ENCODE measurements at regions not wholly inside any gene's neighbourhood (a gene's known extent, or its start where the extent isn't known, plus 50 kb on each side); places are given as distances from the start of the nearest gene placed in this dataset.
"Not testable (repeated sequence)": the region's sequence is repeated elsewhere in the genome, so short reads cannot be mapped to it uniquely, and the experiment has no call there.

DNA sequence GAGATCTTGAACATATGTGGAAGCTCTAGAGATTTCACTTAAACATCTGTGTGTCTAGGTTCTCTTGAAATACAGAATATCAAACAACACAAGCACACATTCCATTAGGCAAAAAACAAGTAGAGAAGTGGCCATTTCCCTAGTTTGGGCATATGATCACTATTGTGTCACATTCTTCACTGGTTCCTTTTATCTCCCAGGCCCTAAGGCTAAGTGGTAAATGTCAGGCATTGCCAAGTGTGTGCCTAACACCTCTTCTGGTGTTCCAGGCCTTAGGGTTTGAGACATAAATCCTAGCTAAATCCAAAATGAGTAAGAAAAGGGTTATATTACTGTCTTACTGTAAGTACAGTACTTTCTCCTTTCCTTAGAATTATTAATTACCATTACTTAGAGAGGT is 880.1 kb downstream of the PDCD6IP start:
- H3K4me2 ChIP-seq (ENCODE audit: low read length, poor library complexity, severe bottlenecking): no peak overlapping the region
- no peak overlapping the region for H3K27ac ChIP-seq (ENCODE audit: low read length, poor library complexity, severe bottlenecking)
- H2BK120ac ChIP-seq (ENCODE audit: low read depth, low read length): no peak overlapping the region
- peaks cover 3% of the 10 kb centered on the region for H3K4me1 ChIP-seq (ENCODE audit: control insufficient read depth, insufficient read depth, low read depth, low read length)
- no peak overlapping the region for H3K9ac ChIP-seq (ENCODE audit: low read length)
- no peak overlapping the region for H2AFZ ChIP-seq (ENCODE audit: low read depth, low read length)
- H3K79me1 ChIP-seq (replicated peaks; ENCODE audit: low read length, poor library complexity, severe bottlenecking): no peaks in the 10 kb centered on the region
- no peak overlapping the region for H3K4ac ChIP-seq (ENCODE audit: low read depth in 1 of 2, low read length in 2 of 2)
- no peak overlapping the region for H3K14ac ChIP-seq (ENCODE audit: low read length in 2 of 2)
- no peak for DNase-seq
- no peak overlapping the region for H3K4me3 ChIP-seq (ENCODE audit: insufficient read depth in 1 of 2, low read depth in 1 of 2, low read length in 2 of 2)
- no peaks in the 10 kb centered on the region for H3K27me3 ChIP-seq (ENCODE audit: control insufficient read depth in 1 of 2, insufficient read depth in 1 of 2, low read length in 2 of 2)
- no peak overlapping the region for H3K23ac ChIP-seq (ENCODE audit: low read length in 2 of 2)
- H3K18ac ChIP-seq (ENCODE audit: low read depth in 1 of 2, low read length in 2 of 2): no peak overlapping the region
- H2BK12ac ChIP-seq (ENCODE audit: low read length in 2 of 2): no peak overlapping the region
- no peak overlapping the region for H4K8ac ChIP-seq (ENCODE audit: low read length)
- no peak overlapping the region for H2AK5ac ChIP-seq (ENCODE audit: low read length, severe bottlenecking)
- no peak overlapping the region for H2BK15ac ChIP-seq (ENCODE audit: low read depth, poor library complexity, severe bottlenecking)
- no peak overlapping the region for H4K91ac ChIP-seq (ENCODE audit: low read length)
- no peaks in the 10 kb centered on the region for H3K9me3 ChIP-seq (ENCODE audit: control insufficient read depth, low read length)
- H2BK5ac ChIP-seq (ENCODE audit: low read depth, low read length, poor library complexity, severe bottlenecking): no peak overlapping the region
- H3K36me3 ChIP-seq (ENCODE audit: control insufficient read depth in 1 of 2, insufficient read depth in 2 of 2, low read depth in 1 of 2, low read length in 2 of 2): no peaks in the 10 kb centered on the region

DNA sequence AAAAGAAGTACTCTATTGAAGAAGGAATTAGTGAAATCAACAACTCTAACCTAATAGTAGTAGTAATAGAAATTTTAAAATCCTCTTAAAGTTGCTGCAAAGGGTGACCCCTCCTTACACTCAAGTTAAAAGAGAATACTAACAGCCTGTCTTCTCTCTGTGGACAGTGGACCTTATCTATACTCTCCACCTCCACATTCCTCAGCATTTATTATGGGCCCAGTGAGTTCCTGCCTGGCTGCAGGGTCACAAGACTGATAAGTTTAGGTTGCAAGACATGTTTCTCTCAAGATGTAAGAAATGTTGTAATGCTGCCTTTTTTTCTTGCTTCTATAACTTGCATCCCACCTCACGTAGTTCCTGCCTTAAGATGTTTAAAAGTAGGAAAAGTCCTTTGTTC is 880.6 kb downstream of the PDCD6IP start:
- H3K79me1 ChIP-seq (replicated peaks; ENCODE audit: low read length, poor library complexity, severe bottlenecking); DNase-seq; H3K9me3 ChIP-seq (ENCODE audit: control insufficient read depth, low read length); H4K8ac ChIP-seq (ENCODE audit: low read length); H3K14ac ChIP-seq (ENCODE audit: low read length in 2 of 2); H3K4me1 ChIP-seq (ENCODE audit: control insufficient read depth, insufficient read depth, low read depth, low read length); H3K27me3 ChIP-seq (ENCODE audit: control insufficient read depth in 1 of 2, insufficient read depth in 1 of 2, low read length in 2 of 2); H2BK5ac ChIP-seq (ENCODE audit: low read depth, low read length, poor library complexity, severe bottlenecking); H2AFZ ChIP-seq (ENCODE audit: low read depth, low read length); H2AK5ac ChIP-seq (ENCODE audit: low read length, severe bottlenecking); H2BK12ac ChIP-seq (ENCODE audit: low read length in 2 of 2); H4K91ac ChIP-seq (ENCODE audit: low read length); H3K36me3 ChIP-seq (ENCODE audit: control insufficient read depth in 1 of 2, insufficient read depth in 2 of 2, low read depth in 1 of 2, low read length in 2 of 2); H2BK15ac ChIP-seq (ENCODE audit: low read depth, poor library complexity, severe bottlenecking); H3K27ac ChIP-seq (ENCODE audit: low read length, poor library complexity, severe bottlenecking); H3K4me3 ChIP-seq (ENCODE audit: insufficient read depth in 1 of 2, low read depth in 1 of 2, low read length in 2 of 2); H3K9ac ChIP-seq (ENCODE audit: low read length); H3K4ac ChIP-seq (ENCODE audit: low read depth in 1 of 2, low read length in 2 of 2); H2BK120ac ChIP-seq (ENCODE audit: low read depth, low read length); H3K23ac ChIP-seq (ENCODE audit: low read length in 2 of 2); H3K18ac ChIP-seq (ENCODE audit: low read depth in 1 of 2, low read length in 2 of 2); H3K4me2 ChIP-seq (ENCODE audit: low read length, poor library complexity, severe bottlenecking): not testable (repeated sequence)
- 100% methylated on average over 1 of the region's 1 CpG for WGBS

DNA sequence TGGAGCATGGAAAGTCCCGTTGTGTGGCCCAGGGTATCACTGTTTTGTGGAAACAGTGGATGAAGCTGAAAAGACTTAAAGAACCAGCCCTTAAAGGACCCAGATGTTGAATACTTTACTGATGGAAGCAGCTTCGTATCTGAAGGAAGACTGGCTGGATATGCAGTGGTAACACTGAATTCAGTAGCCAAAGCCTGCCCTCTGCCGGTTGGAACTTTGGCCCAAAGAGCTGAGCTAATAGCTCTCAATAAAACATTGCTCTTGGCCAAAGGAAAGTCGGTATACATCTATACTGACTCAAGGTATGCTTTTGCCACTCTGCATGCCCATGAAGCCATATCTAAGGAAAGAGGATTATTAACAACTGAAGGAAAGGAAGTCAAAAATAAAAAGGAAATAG is 885.4 kb downstream of the PDCD6IP start:
- no peak overlapping the region for H3K4me3 ChIP-seq (ENCODE audit: insufficient read depth in 1 of 2, low read depth in 1 of 2, low read length in 2 of 2)
- no peak overlapping the region for H2BK5ac ChIP-seq (ENCODE audit: low read depth, low read length, poor library complexity, severe bottlenecking)
- no peak overlapping the region for H2BK12ac ChIP-seq (ENCODE audit: low read length in 2 of 2)
- H3K36me3 ChIP-seq (ENCODE audit: control insufficient read depth in 1 of 2, insufficient read depth in 2 of 2, low read depth in 1 of 2, low read length in 2 of 2): no peaks in the 10 kb centered on the region
- H2BK15ac ChIP-seq (ENCODE audit: low read depth, poor library complexity, severe bottlenecking): no peak overlapping the region
- no peaks in the 10 kb centered on the region for H3K4me1 ChIP-seq (ENCODE audit: control insufficient read depth, insufficient read depth, low read depth, low read length)
- H3K14ac ChIP-seq (ENCODE audit: low read length in 2 of 2): peak overlapping the region in 1 of 2 experiments; percentile 38
- no peak overlapping the region for H3K27ac ChIP-seq (ENCODE audit: low read length, poor library complexity, severe bottlenecking)
- peak overlapping the region; percentile 37 for H2AK5ac ChIP-seq (ENCODE audit: low read length, severe bottlenecking)
- no peak overlapping the region for H4K8ac ChIP-seq (ENCODE audit: low read length)
- no peak overlapping the region for H3K18ac ChIP-seq (ENCODE audit: low read depth in 1 of 2, low read length in 2 of 2)
- no peak overlapping the region for H3K4me2 ChIP-seq (ENCODE audit: low read length, poor library complexity, severe bottlenecking)
- H3K27me3 ChIP-seq (ENCODE audit: control insufficient read depth in 1 of 2, insufficient read depth in 1 of 2, low read length in 2 of 2): no peaks in the 10 kb centered on the region
- H3K4ac ChIP-seq (ENCODE audit: low read depth in 1 of 2, low read length in 2 of 2): no peak overlapping the region
- no peak overlapping the region for H2BK120ac ChIP-seq (ENCODE audit: low read depth, low read length)
- no peak overlapping the region for H3K9ac ChIP-seq (ENCODE audit: low read length)
- H4K91ac ChIP-seq (ENCODE audit: low read length): no peak overlapping the region
- H3K79me1 ChIP-seq (replicated peaks; ENCODE audit: low read length, poor library complexity, severe bottlenecking): no peaks in the 10 kb centered on the region
- H3K9me3 ChIP-seq (ENCODE audit: control insufficient read depth, low read length): no peaks in the 10 kb centered on the region
- H2AFZ ChIP-seq (ENCODE audit: low read depth, low read length): no peak overlapping the region
- H3K23ac ChIP-seq (ENCODE audit: low read length in 2 of 2): no peak overlapping the region
- 24% methylated on average over 3 of the region's 4 CpGs for WGBS
- DNase-seq: peak; percentile 46

DNA sequence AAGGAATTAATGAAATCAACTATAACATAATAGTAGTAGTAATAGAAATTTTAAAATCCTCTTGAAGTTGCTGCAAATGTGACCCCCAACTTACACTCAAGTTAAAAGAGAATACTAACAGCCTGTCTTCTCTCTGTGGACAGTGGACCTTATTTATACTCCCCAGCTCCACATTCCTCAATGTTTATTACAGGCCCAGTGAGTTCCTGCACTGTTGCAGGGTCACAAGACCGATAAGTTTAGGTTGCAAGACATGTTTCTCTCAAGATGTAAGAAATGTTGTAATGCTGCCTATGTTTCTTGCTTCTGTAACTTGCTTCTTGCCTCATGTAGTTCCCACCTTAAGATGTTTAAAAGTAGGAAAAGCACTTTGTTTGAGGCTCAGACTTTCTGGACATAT is 888.1 kb downstream of the PDCD6IP start:
- H3K23ac ChIP-seq (ENCODE audit: low read length in 2 of 2): no peak overlapping the region
- H3K36me3 ChIP-seq (ENCODE audit: control insufficient read depth in 1 of 2, insufficient read depth in 2 of 2, low read depth in 1 of 2, low read length in 2 of 2): no peaks in the 10 kb centered on the region
- no peaks in the 10 kb centered on the region for H3K27me3 ChIP-seq (ENCODE audit: control insufficient read depth in 1 of 2, insufficient read depth in 1 of 2, low read length in 2 of 2)
- no peak overlapping the region for H2BK15ac ChIP-seq (ENCODE audit: low read depth, poor library complexity, severe bottlenecking)
- H4K8ac ChIP-seq (ENCODE audit: low read length): no peak overlapping the region
- no peak overlapping the region for H2BK5ac ChIP-seq (ENCODE audit: low read depth, low read length, poor library complexity, severe bottlenecking)
- WGBS: 60% methylated on average over 1 of the region's 1 CpG
- H3K18ac ChIP-seq (ENCODE audit: low read depth in 1 of 2, low read length in 2 of 2): no peak overlapping the region
- H3K4me2 ChIP-seq (ENCODE audit: low read length, poor library complexity, severe bottlenecking): no peak overlapping the region
- H3K4me1 ChIP-seq (ENCODE audit: control insufficient read depth, insufficient read depth, low read depth, low read length): no peaks in the 10 kb centered on the region
- no peaks in the 10 kb centered on the region for H3K79me1 ChIP-seq (replicated peaks; ENCODE audit: low read length, poor library complexity, severe bottlenecking)
- H2AK5ac ChIP-seq (ENCODE audit: low read length, severe bottlenecking): no peak overlapping the region
- no peak overlapping the region for H2AFZ ChIP-seq (ENCODE audit: low read depth, low read length)
- H3K9ac ChIP-seq (ENCODE audit: low read length): no peak overlapping the region
- H4K91ac ChIP-seq (ENCODE audit: low read length): no peak overlapping the region
- no peaks in the 10 kb centered on the region for H3K9me3 ChIP-seq (ENCODE audit: control insufficient read depth, low read length)
- H2BK120ac ChIP-seq (ENCODE audit: low read depth, low read length): no peak overlapping the region
- H3K27ac ChIP-seq (ENCODE audit: low read length, poor library complexity, severe bottlenecking): no peak overlapping the region
- H3K4me3 ChIP-seq (ENCODE audit: insufficient read depth in 1 of 2, low read depth in 1 of 2, low read length in 2 of 2): no peak overlapping the region
- H3K4ac ChIP-seq (ENCODE audit: low read depth in 1 of 2, low read length in 2 of 2): no peak overlapping the region
- no peak overlapping the region for H3K14ac ChIP-seq (ENCODE audit: low read length in 2 of 2)
- no peak overlapping the region for H2BK12ac ChIP-seq (ENCODE audit: low read length in 2 of 2)
- no peak for DNase-seq

All from mesenchymal stem cell (in vitro differentiated cells and primary cell).